Mammary epithelial cell (primary cell): ENCODE measurements at regions not wholly inside any gene's neighbourhood (a gene's known extent, or its start where the extent isn't known, plus 50 kb on each side); places are given as distances from the start of the nearest gene placed in this dataset.

ENCODE experiments used
- CTCF ChIP-seq, 2 donors: IDR thresholded peaks in 1 of 2; conservative IDR thresholded peaks in 1 of 2; 2 replicates each; pipeline ENCODE4 v1.5.1; 2011 to 2012; ENCODE audit warnings: inconsistent platforms in 2 of 2, low read length in 2 of 2, mild to moderate bottlenecking in 2 of 2, control low read depth in 1 of 2, low read depth in 1 of 2; ENCODE audit not compliant: insufficient read depth in 1 of 2; ENCODE audit errors: extremely low read depth in 1 of 2
- EZH2 ChIP-seq: IDR thresholded peaks from 2 replicates; pipeline ENCODE4 v1.6.1; 2012; ENCODE audit warnings: low read length, inconsistent platforms, borderline replicate concordance

DNA sequence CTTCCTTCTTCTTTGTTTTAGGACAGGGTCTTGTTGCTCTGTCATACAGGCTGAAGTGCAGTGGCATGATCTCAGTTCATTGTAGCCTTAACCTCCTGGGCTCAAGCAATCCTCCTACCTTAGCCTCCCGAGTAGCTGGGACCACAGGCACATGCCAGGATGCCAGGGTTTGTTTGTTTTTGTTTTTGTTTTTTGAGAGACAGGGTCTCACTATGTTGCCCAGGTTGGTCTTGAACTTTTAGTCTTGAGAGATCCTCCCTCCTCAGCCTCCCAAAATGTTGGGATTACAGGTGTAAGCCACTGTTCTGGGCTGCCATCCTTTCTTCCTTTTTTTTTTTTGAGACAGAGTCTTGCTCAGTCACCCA lies 56.5 kb upstream of the SLC45A1 start:
- no peak for TF ChIP-seq EZH2
- TF ChIP-seq CTCF (conservative IDR thresholded peaks at IDR 0.05 in 1 of 2, IDR thresholded peaks at IDR 0.05 in 1 of 2; ENCODE audit: extremely low read depth in 1 of 2, insufficient read depth in 1 of 2, low read depth in 1 of 2, low read length in 2 of 2) = no peak
